ENCODE measurements at regions not wholly inside any gene's neighbourhood (a gene's known extent, or its start where the extent isn't known, plus 50 kb on each side); places are given as distances from the start of the nearest gene placed in this dataset.
A peak's percentile ranks its signal among the peaks of the same experiment; 100 is the strongest.

- no peak for DNase-seq
These were observed 102.1 kb upstream of the DLX2 start for GRCh38 chr2:172204762-172205161.

GRCh38 chr2:172205292-172205691 is 102.6 kb upstream of the DLX2 start:
- DNase-seq: no peak

- no peak for DNase-seq
These were observed 105.2 kb upstream of the DLX2 start for GRCh38 chr2:172207911-172208310.

- DNase-seq: no peak
These were observed 106.2 kb upstream of the DLX2 start for GRCh38 chr2:172208791-172209325.

GRCh38 chr2:172210599-172210998 is 107.9 kb upstream of the DLX2 start:
- no peak for DNase-seq

- no peak for DNase-seq
These were observed 108.8 kb upstream of the DLX2 start for GRCh38 chr2:172211512-172211911.

GRCh38 chr2:172213116-172213860 is 110.6 kb upstream of the DLX2 start:
- DNase-seq: no peak

- DNase-seq: no peak
These were observed 111.6 kb upstream of the DLX2 start for GRCh38 chr2:172214252-172214651.

GRCh38 chr2:172215172-172215935 is 112.7 kb upstream of the DLX2 start:
- DNase-seq: no peak

- no peak for DNase-seq
These were observed 113.2 kb upstream of the DLX2 start for GRCh38 chr2:172215936-172216335.

- no peak for DNase-seq
These were observed 113.8 kb upstream of the DLX2 start for GRCh38 chr2:172216477-172216876.

- no peak for DNase-seq
These were observed 116.5 kb upstream of the DLX2 start for GRCh38 chr2:172219201-172219600.

- DNase-seq: no peak
These were observed 117.4 kb upstream of the DLX2 start for GRCh38 chr2:172220121-172220520.

- no peak for DNase-seq
These were observed 120.9 kb upstream of the DLX2 start for GRCh38 chr2:172223601-172224054.

- DNase-seq: no peak
These were observed 123.1 kb upstream of the DLX2 start for GRCh38 chr2:172225786-172226185.

GRCh38 chr2:172226244-172227061 is 123.8 kb upstream of the DLX2 start:
- DNase-seq: peak; percentile 4

- no peak for DNase-seq
These were observed 125.0 kb upstream of the DLX2 start for GRCh38 chr2:172227719-172228118.

- DNase-seq: no peak
These were observed 125.6 kb upstream of the DLX2 start for GRCh38 chr2:172228177-172228808.

GRCh38 chr2:172229125-172229524 is 126.4 kb upstream of the DLX2 start:
- DNase-seq: no peak

GRCh38 chr2:172230332-172230888 is 127.7 kb upstream of the DLX2 start:
- no peak for DNase-seq

- no peak for DNase-seq
These were observed 128.2 kb upstream of the DLX2 start for GRCh38 chr2:172230889-172231401.

GRCh38 chr2:172231508-172231907 is 128.8 kb upstream of the DLX2 start:
- DNase-seq: no peak

Data from effector CD4-positive, alpha-beta T cell (primary cell).